Cerebellar cortex (tissue), 1 donor: ENCODE measurements at regions not wholly inside any gene's neighbourhood (a gene's known extent, or its start where the extent isn't known, plus 50 kb on each side); places are given as distances from the start of the nearest gene placed in this dataset.
A peak's percentile ranks its signal among the peaks of the same experiment; 100 is the strongest.

Experiments used
- DNase-seq: peaks from one replicate; pipeline ENCODE4 v3.0.0-alpha.2; 2015; ENCODE audit warnings: low spot score

GRCh38 chr4:187586892-187587291 is 408.7 kb upstream of the ZFP42 start:
- DNase-seq, result no peak

GRCh38 chr4:187598196-187598595 is 397.4 kb upstream of the ZFP42 start:
- DNase-seq, result no peak

- DNase-seq, result peak; percentile 25
Observed at GRCh38 chr4:187602339-187603092, 393.1 kb upstream of the ZFP42 start.

- DNase-seq, result no peak
Observed at GRCh38 chr4:187603093-187604025, 392.2 kb upstream of the ZFP42 start.

GRCh38 chr4:187604984-187605383 is 390.6 kb upstream of the ZFP42 start:
- DNase-seq, result no peak

GRCh38 chr4:187606581-187606980 is 389.0 kb upstream of the ZFP42 start:
- DNase-seq, result peak; percentile 7

- no peak for DNase-seq
Observed at GRCh38 chr4:187608001-187608421, 387.6 kb upstream of the ZFP42 start.

GRCh38 chr4:187612301-187612700 is 383.3 kb upstream of the ZFP42 start:
- no peak for DNase-seq

GRCh38 chr4:187613089-187613839 is 382.3 kb upstream of the ZFP42 start:
- DNase-seq, result no peak

- no peak for DNase-seq
Observed at GRCh38 chr4:187615972-187616371, 379.6 kb upstream of the ZFP42 start.

- no peak for DNase-seq
Observed at GRCh38 chr4:187617113-187617512, 378.5 kb upstream of the ZFP42 start.

GRCh38 chr4:187618701-187619281 is 376.8 kb upstream of the ZFP42 start:
- DNase-seq, result no peak

- DNase-seq, result no peak
Observed at GRCh38 chr4:187619319-187619718, 376.3 kb upstream of the ZFP42 start.

- no peak for DNase-seq
Observed at GRCh38 chr4:187632260-187632995, 363.1 kb upstream of the ZFP42 start.

- DNase-seq, result no peak
Observed at GRCh38 chr4:187633245-187633644, 362.3 kb upstream of the ZFP42 start.

- no peak for DNase-seq
Observed at GRCh38 chr4:187656959-187657358, 338.6 kb upstream of the ZFP42 start.

GRCh38 chr4:187663076-187663475 is 332.5 kb upstream of the ZFP42 start:
- no peak for DNase-seq

- DNase-seq, result no peak
Observed at GRCh38 chr4:187664011-187664410, 331.6 kb upstream of the ZFP42 start.

GRCh38 chr4:187665086-187665485 is 330.5 kb upstream of the ZFP42 start:
- no peak for DNase-seq

GRCh38 chr4:187666034-187666433 is 329.5 kb upstream of the ZFP42 start:
- no peak for DNase-seq
